Ishikawa (cell line): ENCODE measurements at regions not wholly inside any gene's neighbourhood (a gene's known extent, or its start where the extent isn't known, plus 50 kb on each side); places are given as distances from the start of the nearest gene placed in this dataset.

ENCODE experiments used
- CEBPB ChIP-seq: IDR thresholded peaks from 2 replicates; pipeline ENCODE4 v1.6.1; 2012
- CREB1 ChIP-seq: IDR thresholded peaks from 2 replicates; pipeline ENCODE4 v1.6.1; 2012; ENCODE audit warnings: low read depth
- EGR1 ChIP-seq: IDR thresholded peaks from 2 replicates; pipeline ENCODE4 v1.6.1; 2012
- EP300 ChIP-seq: IDR thresholded peaks from 2 replicates; pipeline ENCODE4 v1.6.1; 2012; ENCODE audit warnings: borderline replicate concordance
- FOXM1 ChIP-seq: IDR thresholded peaks from 2 replicates; pipeline ENCODE4 v1.6.1; 2012; ENCODE audit warnings: low read depth, borderline replicate concordance
- MAX ChIP-seq: IDR thresholded peaks from 2 replicates; pipeline ENCODE4 v1.6.1; 2012
- NFIC ChIP-seq: IDR thresholded peaks from 2 replicates; pipeline ENCODE4 v1.6.1; 2012
- RAD21 ChIP-seq: IDR thresholded peaks from 2 replicates; pipeline ENCODE4 v1.6.1; 2012; ENCODE audit warnings: low read depth
- TAF1 ChIP-seq: IDR thresholded peaks from 2 replicates; pipeline ENCODE4 v1.6.1; 2012; ENCODE audit warnings: low read depth, mild to moderate bottlenecking
- TCF12 ChIP-seq: IDR thresholded peaks from 2 replicates; pipeline ENCODE4 v1.6.1; 2012; ENCODE audit warnings: low read depth
- TEAD4 ChIP-seq: IDR thresholded peaks from 2 replicates; pipeline ENCODE4 v1.6.1; 2012
- YY1 ChIP-seq: IDR thresholded peaks from 2 replicates; pipeline ENCODE4 v1.6.1; 2012; ENCODE audit warnings: low read depth
- ZBTB7A ChIP-seq: IDR thresholded peaks from 2 replicates; pipeline ENCODE4 v1.6.1; 2012; ENCODE audit warnings: low read depth
- TF ChIP-seq, protein P1 (sequence below): IDR thresholded peaks from 2 replicates; pipeline ENCODE4 v1.6.1; 2012
- TF ChIP-seq, protein P2 (sequence below): IDR thresholded peaks from 2 replicates; pipeline ENCODE4 v1.6.1; 2012; ENCODE audit warnings: low read depth, mild to moderate bottlenecking

GRCh38 chr2:220001751-220002150 lies 374.3 kb downstream of the SLC4A3 start:
- no peak for TF ChIP-seq CEBPB
- TF ChIP-seq FOXM1: no peak
- no peak for TF ChIP-seq EGR1
- no peak for TF ChIP-seq TCF12
- no peak for TF ChIP-seq RAD21
- TF ChIP-seq TEAD4: no peak
- no peak for TF ChIP-seq ZBTB7A
- TF ChIP-seq, protein P1, sequence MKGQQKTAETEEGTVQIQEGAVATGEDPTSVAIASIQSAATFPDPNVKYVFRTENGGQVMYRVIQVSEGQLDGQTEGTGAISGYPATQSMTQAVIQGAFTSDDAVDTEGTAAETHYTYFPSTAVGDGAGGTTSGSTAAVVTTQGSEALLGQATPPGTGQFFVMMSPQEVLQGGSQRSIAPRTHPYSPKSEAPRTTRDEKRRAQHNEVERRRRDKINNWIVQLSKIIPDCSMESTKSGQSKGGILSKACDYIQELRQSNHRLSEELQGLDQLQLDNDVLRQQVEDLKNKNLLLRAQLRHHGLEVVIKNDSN: no peak
- TF ChIP-seq EP300: no peak

DNA sequence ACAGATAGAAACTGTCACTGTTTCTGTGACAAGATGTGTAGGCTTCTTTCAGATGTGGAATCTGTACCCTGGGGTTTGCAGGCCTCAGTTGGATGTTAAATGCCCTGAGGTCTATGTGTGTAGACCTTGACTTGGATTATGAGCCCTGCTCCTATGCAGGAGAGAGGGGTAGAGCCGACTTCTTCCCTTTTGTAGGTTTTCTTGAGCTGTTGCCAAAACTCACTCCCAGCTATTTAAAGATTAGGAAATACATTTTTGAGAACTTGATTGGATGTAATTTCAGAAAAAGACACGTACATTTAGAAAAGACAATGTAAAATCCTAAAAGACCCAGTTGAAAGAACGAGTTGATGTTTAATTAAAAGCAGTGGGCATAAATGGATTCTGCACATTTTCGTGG lies 374.8 kb downstream of the SLC4A3 start:
- TF ChIP-seq MAX: no peak
- no peak for TF ChIP-seq YY1
- TF ChIP-seq CEBPB: no peak
- TF ChIP-seq, protein P1: no peak
- TF ChIP-seq NFIC: no peak
- TF ChIP-seq RAD21: no peak
- no peak for TF ChIP-seq EP300
- no peak for TF ChIP-seq TCF12
- no peak for TF ChIP-seq EGR1
- TF ChIP-seq FOXM1: no peak
- TF ChIP-seq CREB1: no peak

DNA sequence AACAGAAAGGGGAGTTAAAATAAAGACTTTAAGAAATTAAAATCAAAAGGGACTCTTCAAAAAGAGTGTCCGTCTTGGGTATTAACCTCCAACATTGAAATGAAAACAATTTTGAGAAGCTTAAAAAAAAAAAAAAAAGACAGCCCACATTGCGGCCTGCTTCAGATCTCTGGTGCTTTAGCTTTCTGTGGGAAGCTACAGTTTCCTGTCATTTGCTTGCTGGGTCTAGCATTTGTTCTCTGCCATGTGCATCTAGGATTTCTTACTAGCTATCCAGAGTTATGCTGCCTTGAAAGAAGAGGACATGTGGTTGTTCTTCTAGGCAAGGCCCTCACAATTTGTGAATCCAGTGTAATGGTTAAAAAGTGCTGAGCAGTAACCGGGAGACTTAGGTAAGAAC lies 375.3 kb downstream of the SLC4A3 start:
- TF ChIP-seq YY1 (no peak), NFIC (no peak)

GRCh38 chr2:220005362-220005761 lies 377.9 kb downstream of the SLC4A3 start:
- TF ChIP-seq TEAD4: no peak
- no peak for TF ChIP-seq MAX
- TF ChIP-seq CEBPB: no peak
- TF ChIP-seq, protein P1: no peak
- no peak for TF ChIP-seq EP300
- no peak for TF ChIP-seq ZBTB7A

- TF ChIP-seq TCF12 (no peak), EGR1 (no peak), RAD21 (no peak), YY1 (no peak), EP300 (no peak), CEBPB (no peak), ZBTB7A (no peak), TAF1 (no peak), NFIC (no peak), TEAD4 (no peak)
- TF ChIP-seq, protein P1: no peak
- TF ChIP-seq, protein P2, sequence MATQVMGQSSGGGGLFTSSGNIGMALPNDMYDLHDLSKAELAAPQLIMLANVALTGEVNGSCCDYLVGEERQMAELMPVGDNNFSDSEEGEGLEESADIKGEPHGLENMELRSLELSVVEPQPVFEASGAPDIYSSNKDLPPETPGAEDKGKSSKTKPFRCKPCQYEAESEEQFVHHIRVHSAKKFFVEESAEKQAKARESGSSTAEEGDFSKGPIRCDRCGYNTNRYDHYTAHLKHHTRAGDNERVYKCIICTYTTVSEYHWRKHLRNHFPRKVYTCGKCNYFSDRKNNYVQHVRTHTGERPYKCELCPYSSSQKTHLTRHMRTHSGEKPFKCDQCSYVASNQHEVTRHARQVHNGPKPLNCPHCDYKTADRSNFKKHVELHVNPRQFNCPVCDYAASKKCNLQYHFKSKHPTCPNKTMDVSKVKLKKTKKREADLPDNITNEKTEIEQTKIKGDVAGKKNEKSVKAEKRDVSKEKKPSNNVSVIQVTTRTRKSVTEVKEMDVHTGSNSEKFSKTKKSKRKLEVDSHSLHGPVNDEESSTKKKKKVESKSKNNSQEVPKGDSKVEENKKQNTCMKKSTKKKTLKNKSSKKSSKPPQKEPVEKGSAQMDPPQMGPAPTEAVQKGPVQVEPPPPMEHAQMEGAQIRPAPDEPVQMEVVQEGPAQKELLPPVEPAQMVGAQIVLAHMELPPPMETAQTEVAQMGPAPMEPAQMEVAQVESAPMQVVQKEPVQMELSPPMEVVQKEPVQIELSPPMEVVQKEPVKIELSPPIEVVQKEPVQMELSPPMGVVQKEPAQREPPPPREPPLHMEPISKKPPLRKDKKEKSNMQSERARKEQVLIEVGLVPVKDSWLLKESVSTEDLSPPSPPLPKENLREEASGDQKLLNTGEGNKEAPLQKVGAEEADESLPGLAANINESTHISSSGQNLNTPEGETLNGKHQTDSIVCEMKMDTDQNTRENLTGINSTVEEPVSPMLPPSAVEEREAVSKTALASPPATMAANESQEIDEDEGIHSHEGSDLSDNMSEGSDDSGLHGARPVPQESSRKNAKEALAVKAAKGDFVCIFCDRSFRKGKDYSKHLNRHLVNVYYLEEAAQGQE: no peak
Observed at GRCh38 chr2:220006152-220006621, 378.8 kb downstream of the SLC4A3 start.

DNA sequence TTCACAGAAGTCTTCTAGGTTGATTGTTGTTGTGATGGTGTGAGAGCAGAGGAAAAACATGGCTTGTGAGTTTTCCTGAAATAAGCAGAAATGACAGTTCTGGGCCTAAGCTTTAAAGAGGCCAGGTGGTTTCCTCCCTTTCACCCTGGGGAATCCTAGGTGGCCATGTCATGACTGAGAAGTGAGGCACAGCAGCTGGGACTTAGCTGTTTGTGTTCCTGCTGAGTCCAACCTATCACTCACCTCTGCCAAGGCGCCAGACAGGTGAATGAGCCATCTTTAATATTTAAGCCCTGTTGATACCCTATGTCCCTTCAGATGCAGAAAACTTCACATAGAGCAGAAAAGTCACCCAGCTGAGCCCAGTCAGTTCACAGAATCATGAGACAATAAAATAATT lies 384.4 kb downstream of the SLC4A3 start:
- TF ChIP-seq ZBTB7A: no peak
- TF ChIP-seq, protein P1: no peak
- TF ChIP-seq MAX: no peak
- no peak for TF ChIP-seq EGR1
- TF ChIP-seq YY1: no peak
- TF ChIP-seq TEAD4: no peak
- no peak for TF ChIP-seq CREB1
- no peak for TF ChIP-seq FOXM1

DNA sequence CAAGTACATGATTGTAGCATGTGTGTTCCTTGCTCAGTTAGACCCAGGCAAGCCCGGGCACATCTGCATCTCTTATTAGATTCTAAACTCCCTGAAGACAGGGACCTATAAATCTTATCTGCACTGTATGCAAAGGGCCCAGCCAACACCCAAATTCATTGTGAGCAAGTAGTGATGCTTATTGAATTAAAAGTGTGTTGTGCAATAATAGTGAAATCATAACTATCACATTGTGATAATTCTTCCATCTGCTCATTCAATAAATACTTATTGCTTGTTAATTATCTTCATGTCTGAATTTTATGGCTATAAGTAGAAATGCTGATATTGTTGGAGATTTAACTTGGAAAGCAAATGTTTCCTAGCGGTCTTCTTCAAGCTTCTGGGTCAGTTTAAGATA lies 387.5 kb downstream of the SLC4A3 start:
- no peak for TF ChIP-seq NFIC
- no peak for TF ChIP-seq TEAD4
- TF ChIP-seq EP300: no peak
- TF ChIP-seq YY1: no peak
- TF ChIP-seq EGR1: no peak
- TF ChIP-seq, protein P2: no peak
- no peak for TF ChIP-seq MAX
- TF ChIP-seq CEBPB: no peak
- TF ChIP-seq, protein P1: no peak
- TF ChIP-seq CREB1: no peak
- TF ChIP-seq TCF12: no peak
- no peak for TF ChIP-seq TAF1
- no peak for TF ChIP-seq FOXM1
- no peak for TF ChIP-seq RAD21
- TF ChIP-seq ZBTB7A: no peak
